ENCODE measurements at regions not wholly inside any gene's neighbourhood (a gene's known extent, or its start where the extent isn't known, plus 50 kb on each side); places are given as distances from the start of the nearest gene placed in this dataset.

GRCh38 chr13:76725896-76726295, 160.3 kb downstream of the KCTD12 start:
- H3K9me3 Mint-ChIP-seq (ENCODE audit: unreplicated experiment) = peaks cover 6% of the 10 kb centered on the region
- Histone ChIP-seq H3K36me3 (ENCODE audit: insufficient read depth, low read length) (no peaks in the 10 kb centered on the region), H3K9me3 (ENCODE audit: insufficient read depth, low read depth, low read length) (peaks cover 2% of the 10 kb centered on the region), H2AFZ (ENCODE audit: low read depth, low read length) (no peak overlapping the region), H3K27me3 (ENCODE audit: insufficient read depth, low read length) (no peaks in the 10 kb centered on the region), H4K20me1 (ENCODE audit: insufficient read depth, low read length) (no peaks in the 10 kb centered on the region), H3K4me3 (ENCODE audit: insufficient read depth, low read depth, low read length) (no peak overlapping the region), H3K4me1 (ENCODE audit: insufficient read depth, low read length) (peaks cover 16% of the 10 kb centered on the region), H3K4me2 (ENCODE audit: low read length) (no peak overlapping the region), H3K9ac (ENCODE audit: low read length) (no peak overlapping the region), H3K27ac (ENCODE audit: low read depth, low read length) (no peak overlapping the region), H3K79me2 (ENCODE audit: insufficient read depth, low read length) (no peaks in the 10 kb centered on the region)
- no peak for TF ChIP-seq EZH2 (IDR thresholded peaks at IDR 0.05; ENCODE audit: insufficient read depth, low read length)
- no peak for TF ChIP-seq CTCF (IDR thresholded peaks at IDR 0.05; ENCODE audit: insufficient read depth, low read depth, low read length)
- H3K4me1 Mint-ChIP-seq (ENCODE audit: low read depth, unreplicated experiment) = peaks cover 10% of the 10 kb centered on the region
- H3K27me3 Mint-ChIP-seq (ENCODE audit: low read depth, unreplicated experiment) = no peaks in the 10 kb centered on the region
- DNase-seq (ENCODE audit: low read depth) (no peak), FAIRE-seq (no peak)
- no peaks in the 10 kb centered on the region for H3K36me3 Mint-ChIP-seq (ENCODE audit: low read depth, unreplicated experiment)
- H3K27ac Mint-ChIP-seq (ENCODE audit: unreplicated experiment) = no peak overlapping the region
- no peak overlapping the region for H3K4me3 Mint-ChIP-seq (ENCODE audit: unreplicated experiment)

- DNase-seq (ENCODE audit: low read depth) (peak; percentile 39), FAIRE-seq (no peak)
- Histone ChIP-seq H3K4me3 (ENCODE audit: insufficient read depth, low read depth, low read length) (no peak overlapping the region), H3K4me2 (ENCODE audit: low read length) (no peak overlapping the region), H3K4me1 (ENCODE audit: insufficient read depth, low read length) (peaks cover 16% of the 10 kb centered on the region), H3K9me3 (ENCODE audit: insufficient read depth, low read depth, low read length) (peaks cover 2% of the 10 kb centered on the region), H3K79me2 (ENCODE audit: insufficient read depth, low read length) (no peaks in the 10 kb centered on the region), H4K20me1 (ENCODE audit: insufficient read depth, low read length) (no peaks in the 10 kb centered on the region), H2AFZ (ENCODE audit: low read depth, low read length) (no peak overlapping the region), H3K36me3 (ENCODE audit: insufficient read depth, low read length) (no peaks in the 10 kb centered on the region), H3K27me3 (ENCODE audit: insufficient read depth, low read length) (no peaks in the 10 kb centered on the region), H3K9ac (ENCODE audit: low read length) (no peak overlapping the region), H3K27ac (ENCODE audit: low read depth, low read length) (no peak overlapping the region)
- H3K9me3 Mint-ChIP-seq (ENCODE audit: unreplicated experiment) = peaks cover 6% of the 10 kb centered on the region
- peak overlapping the region; percentile 48 for H3K27ac Mint-ChIP-seq (ENCODE audit: unreplicated experiment)
- TF ChIP-seq EZH2 (IDR thresholded peaks at IDR 0.05; ENCODE audit: insufficient read depth, low read length) = no peak
- no peak for TF ChIP-seq CTCF (IDR thresholded peaks at IDR 0.05; ENCODE audit: insufficient read depth, low read depth, low read length)
- H3K4me1 Mint-ChIP-seq (ENCODE audit: low read depth, unreplicated experiment) = peaks cover 12% of the 10 kb centered on the region
- H3K36me3 Mint-ChIP-seq (ENCODE audit: low read depth, unreplicated experiment) = no peaks in the 10 kb centered on the region
- no peaks in the 10 kb centered on the region for H3K27me3 Mint-ChIP-seq (ENCODE audit: low read depth, unreplicated experiment)
- no peak overlapping the region for H3K4me3 Mint-ChIP-seq (ENCODE audit: unreplicated experiment)
Measured at GRCh38 chr13:76725211-76725610, 161.0 kb downstream of the KCTD12 start.

- no peaks in the 10 kb centered on the region for H3K36me3 ChIP-seq (ENCODE audit: insufficient read depth, low read length)
- FAIRE-seq (no peak), DNase-seq (ENCODE audit: low read depth) (no peak)
- no peak overlapping the region for H3K27ac Mint-ChIP-seq (ENCODE audit: unreplicated experiment)
- H3K4me3 ChIP-seq (ENCODE audit: insufficient read depth, low read depth, low read length) = no peak overlapping the region
- H3K79me2 ChIP-seq (ENCODE audit: insufficient read depth, low read length) = no peaks in the 10 kb centered on the region
- no peaks in the 10 kb centered on the region for H3K36me3 Mint-ChIP-seq (ENCODE audit: low read depth, unreplicated experiment)
- peaks cover 16% of the 10 kb centered on the region for H3K4me1 Mint-ChIP-seq (ENCODE audit: low read depth, unreplicated experiment)
- peaks cover 6% of the 10 kb centered on the region for H3K9me3 Mint-ChIP-seq (ENCODE audit: unreplicated experiment)
- H3K27ac ChIP-seq (ENCODE audit: low read depth, low read length) = no peak overlapping the region
- no peaks in the 10 kb centered on the region for H4K20me1 ChIP-seq (ENCODE audit: insufficient read depth, low read length)
- TF ChIP-seq CTCF (IDR thresholded peaks at IDR 0.05; ENCODE audit: insufficient read depth, low read depth, low read length) (no peak), EZH2 (IDR thresholded peaks at IDR 0.05; ENCODE audit: insufficient read depth, low read length) (no peak)
- peaks cover 16% of the 10 kb centered on the region for H3K4me1 ChIP-seq (ENCODE audit: insufficient read depth, low read length)
- no peak overlapping the region for H3K4me3 Mint-ChIP-seq (ENCODE audit: unreplicated experiment)
- H3K27me3 ChIP-seq (ENCODE audit: insufficient read depth, low read length) = no peaks in the 10 kb centered on the region
- no peak overlapping the region for H2AFZ ChIP-seq (ENCODE audit: low read depth, low read length)
- H3K9me3 ChIP-seq (ENCODE audit: insufficient read depth, low read depth, low read length) = peaks cover 2% of the 10 kb centered on the region
- no peaks in the 10 kb centered on the region for H3K27me3 Mint-ChIP-seq (ENCODE audit: low read depth, unreplicated experiment)
- no peak overlapping the region for H3K4me2 ChIP-seq (ENCODE audit: low read length)
- H3K9ac ChIP-seq (ENCODE audit: low read length) = no peak overlapping the region
Measured at GRCh38 chr13:76724421-76724820, 161.8 kb downstream of the KCTD12 start.
